GM12875 (cell line): ENCODE measurements at regions not wholly inside any gene's neighbourhood (a gene's known extent, or its start where the extent isn't known, plus 50 kb on each side); places are given as distances from the start of the nearest gene placed in this dataset.

Source experiments
- H3K4me3 ChIP-seq: one replicate; pipeline ENCODE4 v1.5.1; 2011; ENCODE audit warnings: low read depth, low read length, control low read depth
- TF ChIP-seq, protein P1 (sequence below): IDR thresholded peaks from 2 replicates; pipeline ENCODE4 v1.5.1; 2011; ENCODE audit warnings: low read depth, mild to moderate bottlenecking, control low read depth, inconsistent platforms, low read length, moderate library complexity, borderline replicate concordance; ENCODE audit not compliant: insufficient read depth

DNA sequence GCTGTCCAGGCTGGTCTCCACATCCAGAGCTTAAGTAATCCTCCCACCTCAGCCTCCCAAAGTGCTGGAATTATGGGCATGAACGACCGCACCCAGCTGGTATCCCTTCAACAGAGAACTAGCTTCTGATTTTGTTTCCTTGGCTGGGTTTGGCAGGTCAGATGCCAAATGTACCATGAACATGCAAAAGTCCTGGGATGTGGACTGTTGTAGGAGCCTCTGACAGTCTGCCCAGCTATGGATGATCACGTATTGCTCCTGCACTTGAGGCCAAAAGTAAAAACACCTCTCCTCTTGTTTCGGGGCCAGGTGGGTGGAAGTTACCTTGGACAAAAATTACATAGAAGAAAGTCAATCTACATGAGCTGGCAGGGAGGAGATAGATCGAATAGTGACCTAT is 699.5 kb downstream of the TYW1 start:
- H3K4me3 ChIP-seq: no peak overlapping the region
- TF ChIP-seq, protein P1, sequence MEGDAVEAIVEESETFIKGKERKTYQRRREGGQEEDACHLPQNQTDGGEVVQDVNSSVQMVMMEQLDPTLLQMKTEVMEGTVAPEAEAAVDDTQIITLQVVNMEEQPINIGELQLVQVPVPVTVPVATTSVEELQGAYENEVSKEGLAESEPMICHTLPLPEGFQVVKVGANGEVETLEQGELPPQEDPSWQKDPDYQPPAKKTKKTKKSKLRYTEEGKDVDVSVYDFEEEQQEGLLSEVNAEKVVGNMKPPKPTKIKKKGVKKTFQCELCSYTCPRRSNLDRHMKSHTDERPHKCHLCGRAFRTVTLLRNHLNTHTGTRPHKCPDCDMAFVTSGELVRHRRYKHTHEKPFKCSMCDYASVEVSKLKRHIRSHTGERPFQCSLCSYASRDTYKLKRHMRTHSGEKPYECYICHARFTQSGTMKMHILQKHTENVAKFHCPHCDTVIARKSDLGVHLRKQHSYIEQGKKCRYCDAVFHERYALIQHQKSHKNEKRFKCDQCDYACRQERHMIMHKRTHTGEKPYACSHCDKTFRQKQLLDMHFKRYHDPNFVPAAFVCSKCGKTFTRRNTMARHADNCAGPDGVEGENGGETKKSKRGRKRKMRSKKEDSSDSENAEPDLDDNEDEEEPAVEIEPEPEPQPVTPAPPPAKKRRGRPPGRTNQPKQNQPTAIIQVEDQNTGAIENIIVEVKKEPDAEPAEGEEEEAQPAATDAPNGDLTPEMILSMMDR: no peak

DNA sequence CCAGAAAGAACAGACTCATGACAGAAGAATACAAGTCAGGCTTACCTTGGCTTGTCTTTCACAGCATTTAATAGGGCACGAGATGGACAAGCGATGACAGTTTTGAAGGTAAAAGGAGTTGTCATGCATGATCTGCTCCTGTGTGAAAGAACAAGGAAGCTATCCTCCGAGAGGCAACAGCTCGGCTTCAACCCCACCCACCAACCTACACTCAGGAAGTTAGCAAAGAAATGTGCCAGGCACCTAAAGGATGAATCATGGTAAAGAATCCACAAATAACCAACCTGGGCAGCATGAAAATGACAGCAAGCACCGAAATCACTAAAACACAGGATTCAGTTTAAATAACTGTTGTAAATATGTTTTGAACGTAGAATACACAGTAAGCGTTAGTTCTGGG is 700.2 kb downstream of the TYW1 start:
- TF ChIP-seq, protein P1: no peak
- no peak overlapping the region for H3K4me3 ChIP-seq

DNA sequence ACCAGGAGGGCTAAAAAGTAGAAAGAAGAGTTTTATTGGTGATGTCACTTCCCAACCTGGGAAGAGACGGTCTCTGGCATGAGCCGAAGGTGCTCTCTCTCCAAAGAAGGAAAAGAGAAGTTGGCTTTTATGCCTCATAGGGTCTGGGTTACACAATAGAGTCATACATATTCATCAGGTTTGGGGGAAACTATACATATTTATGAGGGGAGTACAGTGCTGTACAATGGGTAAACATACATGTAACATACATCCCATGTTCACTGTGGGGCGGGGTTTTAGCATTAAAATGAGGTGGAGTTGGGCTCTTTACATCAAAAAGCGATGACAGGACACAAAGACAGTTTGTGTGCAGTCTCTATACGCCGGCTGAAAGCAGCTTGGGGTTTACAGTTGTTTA is 701.7 kb downstream of the TYW1 start:
- TF ChIP-seq, protein P1: no peak
- H3K4me3 ChIP-seq: no peak overlapping the region

DNA sequence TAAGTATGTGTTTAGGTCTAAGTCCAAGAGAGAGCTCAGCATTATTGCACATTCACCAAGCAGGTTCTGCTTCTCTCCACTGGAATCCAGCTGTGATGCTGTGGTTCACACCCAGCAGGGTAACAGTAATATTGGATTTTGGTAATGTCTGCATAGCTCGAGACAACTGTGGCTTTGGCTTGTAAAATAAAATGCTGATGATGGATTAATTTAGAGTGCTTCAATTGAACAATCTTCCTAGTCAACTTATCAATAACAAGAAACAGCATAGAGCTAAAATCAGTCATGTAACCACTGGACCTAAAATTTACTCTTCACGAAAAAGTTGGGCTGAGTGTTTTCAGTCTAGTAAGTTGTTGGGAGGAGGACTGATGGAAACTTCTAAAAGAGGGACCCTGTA is 709.2 kb downstream of the TYW1 start:
- no peak overlapping the region for H3K4me3 ChIP-seq
- TF ChIP-seq, protein P1: no peak

DNA sequence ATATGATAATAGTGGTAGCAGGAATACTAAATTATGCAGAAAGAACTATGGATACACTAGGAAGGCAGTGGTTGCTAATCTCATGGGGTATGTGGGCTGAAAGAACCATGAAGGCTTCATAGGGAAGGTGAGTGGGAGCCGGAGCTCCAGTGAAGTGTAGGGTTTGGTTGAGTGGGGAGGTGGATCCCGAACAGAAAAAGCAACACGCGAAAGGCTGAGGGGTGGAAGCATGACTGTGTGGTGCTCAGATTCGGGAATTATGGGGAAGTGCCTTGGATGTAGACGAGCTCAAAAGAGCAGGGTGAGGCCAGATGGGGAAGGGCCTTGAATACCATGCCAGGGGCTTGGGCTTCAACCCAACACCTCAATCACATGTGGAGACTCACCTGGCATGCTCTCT is 715.1 kb downstream of the TYW1 start:
- no peak overlapping the region for H3K4me3 ChIP-seq
- TF ChIP-seq, protein P1: no peak

DNA sequence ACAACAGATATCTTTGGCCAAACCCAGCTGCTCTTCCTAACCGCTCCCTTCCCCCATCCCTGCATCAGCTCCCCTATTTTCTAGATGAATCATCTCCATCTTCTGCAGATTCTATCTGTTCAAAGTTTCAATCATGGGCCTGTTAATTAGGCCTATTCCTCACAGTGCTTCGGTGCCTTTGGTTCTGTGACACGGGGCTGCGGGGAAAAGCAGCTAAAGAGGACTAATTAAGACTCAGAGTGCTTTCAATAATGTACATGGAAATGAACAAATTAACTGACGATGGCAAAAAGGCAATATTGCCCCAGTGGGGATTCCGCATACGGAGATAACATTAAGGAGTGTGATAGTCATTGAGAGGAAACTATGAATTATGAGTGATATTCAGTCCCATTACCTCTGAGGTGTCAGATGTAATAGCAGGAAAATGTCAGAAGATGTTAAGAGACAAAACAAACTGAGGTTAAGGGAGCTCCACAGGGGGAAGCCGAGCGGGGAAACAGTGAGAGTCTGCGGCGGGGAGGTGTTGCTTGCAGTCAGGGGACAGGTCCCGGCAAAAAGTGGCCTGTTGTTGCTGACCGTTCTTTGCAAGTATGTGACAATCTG is 716.9 kb downstream of the TYW1 start:
- TF ChIP-seq, protein P1: no peak
- no peak overlapping the region for H3K4me3 ChIP-seq

DNA sequence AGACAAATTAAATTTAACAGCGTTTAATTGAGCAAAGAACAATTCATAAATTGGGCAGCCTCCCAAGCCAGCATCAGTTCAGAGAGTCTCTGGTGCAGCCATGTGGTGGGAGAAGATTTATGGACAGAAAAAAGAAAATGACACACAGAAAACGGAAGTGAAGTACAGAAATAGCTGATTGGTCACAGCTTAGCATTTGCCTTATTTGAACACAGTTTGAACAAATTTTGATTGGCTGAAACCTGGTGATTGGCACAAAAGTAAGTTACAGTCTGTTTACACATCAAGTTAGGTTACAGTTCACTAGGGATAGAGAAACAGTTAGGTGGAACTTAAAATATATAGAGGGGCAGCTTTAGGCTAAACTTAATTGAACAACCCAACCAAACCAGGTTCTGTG is 720.1 kb downstream of the TYW1 start:
- TF ChIP-seq, protein P1: no peak
- no peak overlapping the region for H3K4me3 ChIP-seq
